Posterior cingulate gyrus (tissue), 11 donors: ENCODE measurements at regions not wholly inside any gene's neighbourhood (a gene's known extent, or its start where the extent isn't known, plus 50 kb on each side); places are given as distances from the start of the nearest gene placed in this dataset.

ENCODE experiments used
- DNase-seq, 10 donors: peaks; one replicate each; pipeline versions ENCODE4 v3.0.0 to v3.0.0-alpha.2; 2020 to 2021; ENCODE audit warnings: mixed read lengths in 3 of 10
- intact Hi-C: fragments of 100-400 bp; cut with DNase I; formaldehyde crosslinking; loops from one replicate; pipeline ENCODE4 v1.15.1; 2023

DNA sequence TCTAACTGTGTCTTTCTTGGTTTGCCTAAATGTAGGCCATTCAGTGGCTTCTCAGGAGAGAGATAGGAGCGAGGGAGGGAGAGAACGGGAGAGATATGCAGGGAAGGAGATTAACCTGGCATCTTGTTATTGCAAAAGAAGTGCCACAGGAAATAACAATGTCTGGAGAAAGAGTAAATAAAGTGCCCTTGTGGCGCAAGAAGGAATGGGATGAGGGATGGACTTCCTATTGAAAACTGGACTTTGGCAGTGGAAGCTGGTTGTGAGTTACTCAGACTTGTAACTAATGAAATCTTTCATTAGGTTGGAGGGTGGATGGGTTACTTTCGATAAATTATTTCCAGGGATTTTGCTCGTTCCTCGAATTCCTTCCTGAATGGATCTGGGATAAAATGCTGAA, 136.1 kb downstream of the LACC1 start:
- no peak for DNase-seq
- intact Hi-C loops, result no loop called here

DNA sequence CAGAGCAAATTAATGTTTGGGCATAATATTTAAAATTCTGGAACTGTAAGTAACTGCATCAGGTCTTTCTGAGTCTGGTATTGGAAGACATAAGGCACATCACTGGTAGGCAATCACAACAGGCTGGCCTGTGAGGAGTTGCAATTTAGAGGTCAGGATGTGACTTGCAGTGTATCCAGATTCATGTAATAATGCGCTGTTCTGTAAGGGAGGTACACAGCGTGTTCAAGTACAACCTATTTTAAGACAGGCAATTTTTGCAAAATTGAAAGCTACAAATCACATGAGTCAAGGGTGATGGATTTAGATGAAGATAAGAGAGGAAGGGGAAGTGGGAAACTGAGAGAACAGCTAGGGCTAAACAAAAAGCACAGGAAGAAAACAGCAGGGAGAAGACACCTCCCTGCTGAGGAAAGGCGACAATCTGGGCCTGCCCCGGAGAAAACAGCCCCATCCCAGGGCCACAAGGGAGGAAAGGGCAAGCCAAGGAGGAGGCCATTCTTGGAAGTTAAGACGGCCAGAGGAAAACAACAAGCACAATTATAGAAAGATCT, 138.1 kb downstream of the LACC1 start:
- intact Hi-C loops, result no loop called here
- no peak for DNase-seq

DNA sequence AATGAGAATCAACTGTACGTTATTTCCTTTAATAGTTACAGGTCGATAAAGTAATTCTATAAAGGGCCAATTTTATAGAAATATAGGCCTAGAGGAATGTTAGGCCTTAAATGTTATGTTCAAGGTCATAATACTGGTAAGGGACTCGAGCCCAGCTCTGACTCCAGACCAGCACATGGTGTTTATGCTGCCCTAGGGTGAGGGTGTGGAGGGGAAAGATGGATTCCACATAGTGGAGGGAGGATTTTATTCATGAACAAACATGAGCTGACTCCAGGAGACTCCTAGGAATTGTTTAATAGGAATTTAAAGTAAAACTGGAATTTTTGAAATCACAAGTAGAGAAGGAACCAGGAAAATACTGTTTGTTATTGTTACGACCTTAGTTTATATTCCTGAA, 139.9 kb downstream of the LACC1 start:
- no peak for DNase-seq
- intact Hi-C loops, result no loop called here

DNA sequence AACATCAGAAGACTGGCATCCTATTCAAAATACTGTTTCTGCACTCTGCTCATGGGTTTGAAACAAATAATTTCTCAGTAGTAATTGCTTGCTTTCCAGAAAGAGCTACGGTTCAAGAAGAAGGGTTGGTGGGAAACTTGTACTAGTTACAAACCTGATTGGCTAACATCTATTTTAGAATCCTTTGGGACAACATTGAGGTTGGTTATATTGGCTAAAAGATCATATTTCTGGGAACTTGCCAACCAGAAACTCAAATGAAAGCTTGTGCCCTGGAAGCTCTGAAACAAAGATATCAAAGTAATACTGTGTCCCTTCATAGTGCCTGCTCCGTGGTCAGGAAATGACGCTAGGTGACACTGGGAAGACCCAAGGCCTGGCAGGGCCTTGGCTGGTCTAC, 141.7 kb downstream of the LACC1 start:
- no peak for DNase-seq
- intact Hi-C loops, result no loop called here

DNA sequence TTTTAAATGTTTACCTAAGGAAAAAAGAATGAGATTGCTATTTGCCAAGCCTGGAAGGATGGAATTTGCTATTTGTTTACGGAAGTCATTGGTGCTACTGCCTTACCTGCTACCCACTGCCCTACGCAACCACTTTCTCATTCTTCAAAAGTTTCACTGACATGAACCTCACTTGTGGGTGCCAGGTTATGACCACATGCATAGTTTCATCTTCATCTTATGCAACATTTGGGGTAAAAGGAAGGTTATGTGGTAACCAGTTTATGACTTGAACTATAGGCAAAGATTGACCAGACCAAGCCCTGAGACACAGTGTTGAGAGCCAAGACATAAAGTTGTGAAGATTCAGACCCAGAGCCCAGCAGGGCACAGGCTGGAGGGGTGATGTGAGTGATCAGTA, 142.5 kb downstream of the LACC1 start:
- intact Hi-C loops, result no loop called here
- no peak for DNase-seq

DNA sequence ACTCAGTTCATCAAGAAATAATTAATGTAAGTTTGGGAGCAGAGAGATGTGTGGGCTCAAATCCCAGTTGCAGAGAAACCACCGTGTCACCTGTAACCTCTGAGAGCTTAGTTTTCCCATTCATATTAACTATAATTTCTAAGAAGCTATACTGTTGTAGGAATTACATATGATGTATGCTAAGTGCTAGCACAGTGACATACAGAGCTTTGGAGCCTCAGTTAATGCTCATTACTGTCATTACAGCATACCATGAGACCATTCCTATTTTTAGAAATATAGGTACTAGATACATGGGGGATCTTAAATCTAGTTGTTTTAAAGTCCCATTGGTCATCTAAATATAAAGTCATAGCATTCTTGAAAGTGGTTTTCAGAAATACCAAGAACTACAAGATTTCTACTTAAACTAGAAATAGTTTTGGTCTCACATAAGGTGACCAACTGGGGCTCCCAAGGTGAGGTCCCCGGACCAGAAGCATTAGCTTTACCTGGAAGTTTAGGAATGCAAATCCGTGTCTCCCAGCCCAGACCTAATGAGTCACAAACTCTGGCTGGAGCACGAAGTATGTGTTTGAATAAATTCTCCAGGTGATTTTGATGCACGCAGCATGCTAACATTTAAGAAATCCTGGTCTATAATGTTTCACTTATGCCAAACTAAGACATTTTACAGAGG, 144.6 kb downstream of the LACC1 start:
- intact Hi-C loops, result no loop called here
- DNase-seq, result no peak

DNA sequence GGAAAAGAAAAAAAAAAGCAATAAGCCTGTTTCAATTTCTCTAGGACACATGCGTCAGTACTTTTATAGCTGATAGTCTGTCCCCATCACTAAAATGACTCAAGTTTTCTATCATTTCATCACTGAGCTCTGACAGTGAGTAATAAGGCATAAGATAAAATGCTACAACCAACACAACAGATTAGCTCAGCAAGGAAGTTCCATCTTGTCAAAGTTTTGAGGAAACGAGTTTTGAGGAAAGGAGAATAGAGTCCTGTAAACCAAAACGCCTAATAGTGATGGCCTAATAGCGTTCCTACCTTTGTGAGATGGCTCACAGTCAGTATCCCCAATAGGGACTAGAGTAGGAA, 145.1 kb downstream of the LACC1 start:
- intact Hi-C loops, result no loop called here
- DNase-seq, result no peak

DNA sequence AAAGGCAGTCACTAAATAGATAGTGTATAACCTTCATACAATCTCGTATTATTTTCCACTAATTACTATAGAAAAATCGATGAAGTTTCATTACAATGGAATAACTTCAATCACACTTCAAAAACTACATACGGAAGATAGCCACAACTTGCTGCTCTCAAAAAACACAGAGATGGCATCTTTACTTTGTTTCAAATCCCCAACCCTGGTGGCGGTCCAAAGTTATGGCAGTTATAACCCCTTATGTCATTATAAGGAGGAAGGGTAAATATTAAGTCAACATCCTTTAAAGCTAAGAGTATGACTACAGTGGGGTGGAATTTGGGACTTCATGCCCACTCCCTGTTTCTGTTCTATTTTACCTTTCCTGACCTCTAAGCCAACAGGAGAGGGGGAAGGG, 146.5 kb downstream of the LACC1 start:
- DNase-seq, result no peak
- intact Hi-C loops, result no loop called here

DNA sequence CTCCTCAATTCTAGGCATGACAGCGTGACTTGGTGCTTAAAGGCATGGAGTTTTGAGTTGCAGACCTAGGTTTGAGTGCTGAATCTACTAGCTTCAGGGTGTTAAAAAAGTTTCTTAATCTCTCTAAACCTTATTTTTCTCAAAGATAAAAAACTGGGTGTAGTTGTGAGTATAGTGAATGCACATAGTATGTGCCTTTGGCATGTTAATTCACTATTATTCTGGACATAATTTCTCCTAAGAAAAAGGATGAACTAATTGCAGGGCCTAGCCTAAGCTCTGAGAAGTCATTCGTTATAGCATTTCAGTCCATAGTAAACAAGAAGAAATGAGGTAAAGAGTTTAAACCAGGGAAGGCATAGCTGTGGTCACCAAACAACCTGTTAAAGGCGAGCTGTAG, 149.0 kb downstream of the LACC1 start:
- intact Hi-C loops, result no loop called here
- no peak for DNase-seq

DNA sequence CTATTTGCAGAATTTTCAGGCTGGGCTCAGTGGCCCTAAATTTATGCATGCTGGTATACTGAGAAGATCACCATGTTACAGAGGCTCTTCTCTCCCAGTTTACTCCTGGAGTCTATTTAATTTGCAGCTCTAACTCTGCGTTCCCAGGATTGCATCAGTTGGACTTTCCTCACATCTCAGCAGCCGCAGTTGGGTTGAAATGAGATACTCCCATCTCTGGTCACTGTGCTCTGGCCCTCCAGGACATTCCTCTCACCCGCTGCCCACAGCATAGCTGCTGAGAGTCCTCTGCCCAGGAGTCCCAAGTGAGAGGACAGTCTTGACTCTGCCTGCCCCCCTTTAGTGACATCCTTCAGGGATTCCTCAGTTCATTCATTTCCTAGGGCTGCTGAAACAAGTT, 150.9 kb downstream of the LACC1 start:
- intact Hi-C loops, result no loop called here
- DNase-seq, result no peak

DNA sequence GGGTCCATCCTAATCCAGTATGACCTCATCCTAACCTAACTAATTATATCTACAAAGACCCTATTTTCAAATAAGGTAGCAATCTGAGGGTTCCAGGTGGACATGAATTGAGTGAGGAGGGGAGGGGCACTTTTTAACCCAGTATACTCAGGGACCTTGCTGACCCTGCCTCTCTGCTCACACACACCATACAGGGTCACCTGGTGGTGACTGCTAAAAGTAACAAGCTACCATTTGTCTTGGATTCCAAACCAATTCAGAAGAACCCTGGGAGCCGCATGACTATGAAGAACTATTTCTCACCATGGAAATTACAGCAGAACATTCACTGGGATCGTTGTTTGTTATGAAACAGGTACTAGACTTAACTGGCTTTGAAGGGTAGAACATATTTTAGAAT, 151.9 kb downstream of the LACC1 start:
- no peak for DNase-seq
- intact Hi-C loops, result no loop called here

DNA sequence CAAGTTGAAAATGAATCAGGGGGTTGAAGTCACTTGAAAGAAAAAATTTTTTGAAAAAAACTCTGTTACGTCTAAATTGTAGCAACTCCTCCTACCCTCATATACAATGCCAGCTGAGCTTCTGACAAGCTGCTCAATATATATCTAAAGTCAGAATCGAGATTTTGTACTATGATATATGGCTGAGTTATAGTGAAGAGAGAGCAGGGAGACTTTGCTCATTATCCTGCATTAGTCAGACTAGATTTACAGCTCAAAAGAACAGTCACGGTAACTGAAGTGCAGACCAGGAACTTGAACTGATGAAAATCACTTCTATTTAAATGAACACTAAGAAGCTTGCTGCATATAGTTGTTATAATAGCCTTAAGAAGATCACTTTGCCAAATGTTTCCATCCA, 153.1 kb downstream of the LACC1 start:
- intact Hi-C loops, result no loop called here

DNA sequence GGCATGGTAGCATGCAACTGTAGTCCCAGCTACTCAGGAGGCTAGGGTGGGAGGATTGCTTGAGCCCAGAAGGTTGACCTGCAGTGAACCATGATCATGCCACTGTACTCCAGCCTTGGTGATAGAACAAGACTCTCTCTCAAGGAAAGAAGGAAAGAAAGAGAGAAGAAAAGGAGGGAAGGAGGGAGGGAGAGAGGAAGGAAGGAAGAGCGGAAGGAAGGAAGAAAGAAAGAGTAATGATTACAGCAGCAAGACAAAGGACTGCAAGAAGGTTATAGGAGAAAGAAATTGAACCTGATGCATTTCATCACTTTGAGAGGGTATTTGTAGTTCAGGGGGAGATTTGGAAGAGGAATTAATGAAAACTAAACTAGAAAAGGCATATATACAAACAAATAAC, 155.7 kb downstream of the LACC1 start:
- DNase-seq, result no peak
- intact Hi-C loops, result no loop called here

More for the DNA sequence above, 153.1 kb downstream of the LACC1 start:
- DNase-seq, result no peak

DNA sequence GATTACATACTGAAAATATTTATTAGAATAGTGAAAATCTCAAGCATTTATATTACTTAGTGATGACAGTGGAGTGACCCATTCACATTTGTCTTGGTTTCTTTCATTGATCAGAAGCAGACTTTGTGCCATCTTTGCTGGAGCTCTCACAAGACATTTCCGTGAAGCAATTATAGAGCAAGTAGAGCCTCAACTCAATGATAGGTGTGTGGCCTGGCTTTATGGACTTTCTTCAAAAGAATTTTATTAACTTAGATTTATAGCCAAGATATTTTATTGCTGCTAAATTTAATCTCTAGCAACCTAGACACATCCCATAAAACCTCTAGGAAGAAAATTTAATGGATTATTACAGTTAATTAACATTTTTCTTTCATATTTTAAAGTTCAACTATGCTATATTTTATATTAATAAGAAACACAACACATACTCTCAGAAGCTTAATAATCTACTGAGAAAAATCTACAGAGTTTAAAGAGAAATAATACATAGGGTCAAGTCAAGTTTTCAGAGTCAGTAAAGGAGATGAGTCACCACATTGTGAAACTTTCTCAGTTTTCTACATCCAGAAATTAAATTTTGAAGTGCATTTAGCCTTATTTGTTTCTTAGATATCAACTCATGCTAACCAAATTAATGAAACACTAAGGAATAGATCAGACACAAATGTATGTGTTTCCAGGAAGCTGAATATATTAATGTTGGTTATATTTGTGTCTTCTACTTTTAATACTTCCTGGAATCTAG, 160.5 kb downstream of the LACC1 start:
- intact Hi-C loops, result no loop called here
- no peak for DNase-seq

DNA sequence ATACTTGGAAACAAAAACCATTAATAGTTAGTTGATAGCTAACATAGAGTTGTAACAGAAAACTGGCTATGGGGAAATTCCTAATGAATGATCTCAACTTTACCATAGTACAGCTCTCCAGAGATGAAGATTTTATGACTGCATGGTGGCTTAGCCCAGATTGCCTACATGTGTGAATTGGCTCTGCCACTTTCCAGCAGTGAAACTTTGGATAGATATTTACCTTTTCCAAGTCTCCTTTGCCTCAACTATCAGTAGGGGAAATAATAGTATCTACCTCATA, 161.1 kb downstream of the LACC1 start:
- no peak for DNase-seq
- intact Hi-C loops, result no loop called here

DNA sequence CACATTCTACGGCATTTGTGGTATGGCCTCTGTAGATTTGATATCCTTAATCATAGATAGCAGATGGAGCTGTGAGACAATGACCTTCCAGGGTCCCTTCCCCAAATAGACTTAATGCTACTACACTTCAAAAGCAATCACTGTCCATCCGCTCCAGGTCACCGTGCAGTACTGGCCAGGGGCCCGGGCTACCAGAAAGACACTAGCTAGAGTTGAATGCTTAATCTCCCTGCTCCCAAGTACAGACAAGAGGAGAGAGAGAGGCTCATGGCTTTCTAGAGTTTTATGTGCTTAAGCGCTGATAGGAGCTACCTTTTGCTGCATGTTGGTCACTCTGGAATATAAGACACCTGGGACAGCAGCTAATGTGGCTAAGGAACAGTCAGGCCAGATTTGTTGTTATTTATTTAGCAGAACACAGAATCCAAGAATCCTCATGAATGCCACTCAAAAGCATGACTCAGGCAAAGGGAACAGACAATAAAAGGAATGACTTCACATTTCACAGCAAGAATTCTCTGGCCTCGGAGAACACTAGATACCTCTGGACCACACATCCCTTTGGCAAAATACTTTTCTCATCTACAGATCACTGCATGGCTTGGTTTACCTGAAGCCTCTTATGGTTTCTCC, 165.0 kb downstream of the LACC1 start:
- DNase-seq, result no peak
- intact Hi-C loops, result no loop called here

DNA sequence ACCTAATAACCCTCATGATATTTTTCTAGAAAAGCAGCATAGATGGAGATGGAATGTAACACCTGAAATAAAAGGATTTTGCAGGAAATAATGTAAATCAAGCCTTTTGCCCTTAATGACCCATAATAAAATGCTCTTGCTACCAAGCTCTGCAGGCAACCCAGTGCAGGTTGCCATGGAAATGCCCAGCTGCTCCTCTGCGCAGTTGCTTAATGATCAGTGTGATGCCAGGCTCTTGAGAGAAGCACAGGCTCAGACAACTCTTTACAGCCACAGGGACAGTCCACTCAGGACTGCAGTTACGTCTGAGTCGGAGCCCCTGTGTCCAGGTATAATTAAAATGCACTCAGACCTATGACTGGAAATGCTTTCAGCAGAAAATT, 165.5 kb downstream of the LACC1 start:
- peak in 9 of 10 donors; percentile 22 to 88 (median 36) for DNase-seq
- intact Hi-C loops, result no loop called here

DNA sequence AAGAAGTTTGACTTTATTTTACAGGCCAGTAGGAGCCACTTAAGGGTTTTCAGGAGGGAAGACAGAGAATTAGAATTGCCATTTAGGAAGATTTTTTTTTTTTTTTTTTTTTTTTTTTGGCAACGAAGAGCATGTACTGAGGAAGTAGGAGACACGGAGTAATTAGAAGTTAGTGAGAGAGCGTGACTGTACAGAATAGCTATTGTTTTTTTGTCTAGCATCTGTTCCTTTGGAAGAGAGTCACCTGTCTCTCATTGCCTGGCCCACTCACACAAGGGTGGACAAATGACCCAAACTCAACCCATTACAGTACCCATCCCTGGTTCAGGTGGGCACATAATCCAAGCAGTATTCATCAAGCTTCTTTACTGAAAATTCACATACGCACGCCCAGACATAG, 166.7 kb downstream of the LACC1 start:
- intact Hi-C loops, result no loop called here
- DNase-seq, result no peak

DNA sequence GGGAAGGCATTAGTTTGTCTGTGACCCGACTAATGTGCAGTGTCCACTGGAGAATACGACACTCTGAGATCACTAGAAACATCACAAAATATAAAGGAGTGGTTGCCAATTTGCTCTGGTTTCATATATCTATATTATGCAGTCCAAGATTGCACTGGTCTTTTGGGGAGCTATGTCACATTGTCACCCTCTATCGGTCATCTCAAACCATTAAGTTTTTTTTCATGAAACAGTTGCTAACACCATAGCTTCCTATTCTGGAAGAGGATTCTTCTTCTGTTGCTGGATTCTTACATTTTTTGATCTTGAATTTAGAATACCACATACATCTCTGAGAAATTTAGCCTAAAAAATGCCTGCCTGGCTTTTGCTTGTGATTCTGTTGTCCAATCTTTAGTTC, 168.6 kb downstream of the LACC1 start:
- no peak for DNase-seq
- intact Hi-C loops, result no loop called here

DNA sequence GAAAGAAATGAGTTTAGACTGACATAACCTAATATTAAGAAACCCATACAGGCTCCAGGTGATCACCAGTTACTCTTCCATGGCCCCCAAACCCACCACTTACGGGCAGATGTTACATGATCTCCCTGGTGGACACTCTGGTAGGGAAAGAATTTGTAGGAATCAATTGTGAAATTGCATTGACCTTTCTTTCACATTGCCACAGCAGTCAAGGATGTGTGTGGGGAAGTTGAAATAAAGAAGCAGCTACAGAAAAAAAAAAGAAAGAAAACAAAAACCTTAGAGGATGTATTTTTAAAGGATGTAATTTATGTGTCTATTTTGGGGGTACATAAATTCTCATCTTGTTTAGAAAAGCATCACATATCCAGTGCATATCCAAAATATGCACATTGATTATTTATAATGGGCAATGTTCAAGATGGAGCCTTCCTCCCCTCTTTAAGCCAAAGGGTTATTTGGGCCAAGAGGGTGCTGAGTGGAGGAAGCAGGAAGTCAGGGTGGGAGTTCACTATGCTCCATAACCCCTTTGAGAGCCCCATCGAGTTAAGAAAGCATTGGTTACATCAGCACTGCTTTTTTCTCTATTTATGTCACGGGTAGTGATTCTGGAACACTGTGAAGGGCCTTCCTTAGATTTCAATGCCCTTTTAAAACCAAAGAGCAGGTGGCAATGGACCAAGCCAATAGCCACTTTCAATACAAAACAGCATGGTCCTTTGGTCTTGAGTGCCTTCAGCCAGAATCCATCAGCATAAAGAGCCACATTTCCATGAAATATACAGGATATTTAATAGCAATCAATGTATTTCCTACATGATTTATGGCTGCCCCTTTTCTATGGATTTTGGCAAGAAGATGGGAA, 169.6 kb downstream of the LACC1 start:
- DNase-seq, result no peak

DNA sequence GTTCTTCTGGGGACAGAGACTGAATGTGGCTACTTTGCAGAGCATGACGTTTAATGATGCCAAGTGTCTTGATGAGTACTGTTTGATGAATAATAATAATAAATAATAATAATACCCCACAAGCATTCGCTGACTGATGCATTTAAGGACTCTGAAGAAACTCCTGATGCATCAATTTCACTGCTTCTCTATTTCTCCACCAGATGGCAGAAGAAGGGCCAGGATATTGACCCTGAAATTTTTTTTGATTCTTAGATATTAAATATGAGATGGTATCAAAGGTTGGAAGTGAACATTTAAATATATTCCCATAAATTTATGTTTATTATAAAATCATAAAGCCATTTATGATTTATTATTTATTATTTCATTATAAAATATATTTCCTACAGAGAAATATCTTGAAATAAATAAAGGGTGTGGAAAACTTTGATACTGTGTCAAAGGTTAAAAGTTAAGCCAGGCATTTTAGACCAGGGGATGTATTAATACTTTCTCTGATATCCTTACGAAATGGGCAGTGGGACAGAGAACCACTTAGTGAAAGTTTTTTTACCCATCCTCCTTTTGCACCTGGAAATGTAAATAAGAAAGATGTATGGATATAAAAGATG, 170.9 kb downstream of the LACC1 start:
- no peak for DNase-seq
- intact Hi-C loops, result loop anchor here (1.0 to 5.0 kb wide), 3 partner anchors 92 to 388 kb away; no protein-coding TSS in a partner anchor

More for the DNA sequence above, 169.6 kb downstream of the LACC1 start:
- intact Hi-C loops, result no loop called here
